HL-60 (cell line): ENCODE measurements at regions not wholly inside any gene's neighbourhood (a gene's known extent, or its start where the extent isn't known, plus 50 kb on each side); places are given as distances from the start of the nearest gene placed in this dataset.

Source experiments
- CTCF ChIP-seq: IDR thresholded peaks from one replicate; pipeline ENCODE4 v1.5.1; 2011; ENCODE audit warnings: low read length, control low read depth, inconsistent platforms; ENCODE audit not compliant: insufficient read depth
- POLR2AphosphoS5 ChIP-seq: IDR thresholded peaks from 2 replicates; pipeline ENCODE4 v1.6.1; 2012; ENCODE audit warnings: low read depth
- SPI1 ChIP-seq: IDR thresholded peaks from 2 replicates; pipeline ENCODE4 v1.6.1; 2012; ENCODE audit warnings: low read depth, mild to moderate bottlenecking, borderline replicate concordance

DNA sequence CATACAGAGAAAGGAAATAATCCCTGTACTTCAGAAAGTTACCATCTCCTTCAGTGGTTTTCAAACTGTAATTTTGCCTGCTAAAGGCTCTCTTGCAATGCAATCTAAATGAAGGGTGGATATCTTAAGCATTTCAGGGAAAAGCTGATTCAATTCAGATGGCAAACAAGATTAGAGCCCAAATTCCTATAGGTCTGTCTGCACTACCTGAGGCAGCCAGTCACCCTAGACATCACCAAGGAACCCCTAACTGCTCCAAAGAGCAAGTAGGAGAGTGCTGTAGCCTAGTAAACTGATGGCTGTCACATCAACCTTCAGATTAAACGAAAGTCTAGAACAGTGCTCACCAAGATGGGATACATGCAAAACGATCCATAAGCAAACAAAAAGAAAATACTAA, 138.0 kb upstream of the ANK3 start:
- TF ChIP-seq CTCF = no peak
- no peak for TF ChIP-seq POLR2AphosphoS5
- TF ChIP-seq SPI1 = no peak
